ENCODE measurements at regions not wholly inside any gene's neighbourhood (a gene's known extent, or its start where the extent isn't known, plus 50 kb on each side); places are given as distances from the start of the nearest gene placed in this dataset.

DNA sequence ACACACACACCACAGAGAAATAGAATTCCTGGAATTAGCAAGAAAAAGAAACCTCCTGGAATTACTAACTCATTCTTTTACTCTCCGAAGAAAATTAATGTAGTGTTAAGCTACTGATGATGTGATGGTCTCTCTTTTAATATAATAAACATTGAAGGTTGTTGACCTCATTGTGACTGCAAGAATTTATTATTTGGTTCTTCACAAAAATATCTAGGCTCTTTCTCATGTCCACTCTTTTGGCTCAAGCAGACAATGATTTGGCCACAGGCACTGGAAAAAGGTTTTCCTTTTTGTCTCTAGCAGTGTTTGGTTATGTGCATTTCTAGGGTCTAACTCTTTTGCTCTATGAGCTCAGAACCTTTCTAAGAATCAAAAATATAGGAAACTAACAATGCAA, 811.9 kb downstream of the TENT5A start:
- TF ChIP-seq RAD21 (IDR thresholded peaks at IDR 0.05; ENCODE audit: low read length) (no peak), MAX (IDR thresholded peaks at IDR 0.05; ENCODE audit: low read depth) (no peak), CTCF (IDR thresholded peaks at IDR 0.05) (no peak)
